BLaER1 (cell line): ENCODE measurements at regions not wholly inside any gene's neighbourhood (a gene's known extent, or its start where the extent isn't known, plus 50 kb on each side); places are given as distances from the start of the nearest gene placed in this dataset.

Experiments
- H3K27ac ChIP-seq: shearing (Covaris generic); formaldehyde crosslinking; 2 replicates; pipeline ENCODE4 v1.8.1; 2022
- H3K27me3 ChIP-seq: shearing (Covaris generic); formaldehyde crosslinking; 2 replicates; pipeline ENCODE4 v1.8.1; 2022
- H3K36me3 ChIP-seq: shearing (Covaris generic); formaldehyde crosslinking; 2 replicates; pipeline ENCODE4 v1.8.1; 2022
- H3K4me1 ChIP-seq: shearing (Covaris generic); formaldehyde crosslinking; 2 replicates; pipeline ENCODE4 v1.8.1; 2022
- H3K4me2 ChIP-seq: shearing (Covaris generic); formaldehyde crosslinking; 2 replicates; pipeline ENCODE4 v1.8.1; 2022
- H3K4me3 ChIP-seq: shearing (Covaris generic); formaldehyde crosslinking; 2 replicates; pipeline ENCODE4 v1.8.1; 2022
- H3K9ac ChIP-seq: shearing (Covaris generic); formaldehyde crosslinking; 2 replicates; pipeline ENCODE4 v1.8.1; 2022
- H3K9me3 ChIP-seq: shearing (Covaris generic); formaldehyde crosslinking; 2 replicates; pipeline ENCODE4 v1.8.1; 2022
- H4K20me1 ChIP-seq: shearing (Covaris generic); formaldehyde crosslinking; 2 replicates; pipeline ENCODE4 v1.8.1; 2022
- Cebpa-rat ChIP-seq: shearing (Covaris generic); IDR thresholded peaks from 2 replicates; pipeline ENCODE4 v1.8.1; 2022

DNA sequence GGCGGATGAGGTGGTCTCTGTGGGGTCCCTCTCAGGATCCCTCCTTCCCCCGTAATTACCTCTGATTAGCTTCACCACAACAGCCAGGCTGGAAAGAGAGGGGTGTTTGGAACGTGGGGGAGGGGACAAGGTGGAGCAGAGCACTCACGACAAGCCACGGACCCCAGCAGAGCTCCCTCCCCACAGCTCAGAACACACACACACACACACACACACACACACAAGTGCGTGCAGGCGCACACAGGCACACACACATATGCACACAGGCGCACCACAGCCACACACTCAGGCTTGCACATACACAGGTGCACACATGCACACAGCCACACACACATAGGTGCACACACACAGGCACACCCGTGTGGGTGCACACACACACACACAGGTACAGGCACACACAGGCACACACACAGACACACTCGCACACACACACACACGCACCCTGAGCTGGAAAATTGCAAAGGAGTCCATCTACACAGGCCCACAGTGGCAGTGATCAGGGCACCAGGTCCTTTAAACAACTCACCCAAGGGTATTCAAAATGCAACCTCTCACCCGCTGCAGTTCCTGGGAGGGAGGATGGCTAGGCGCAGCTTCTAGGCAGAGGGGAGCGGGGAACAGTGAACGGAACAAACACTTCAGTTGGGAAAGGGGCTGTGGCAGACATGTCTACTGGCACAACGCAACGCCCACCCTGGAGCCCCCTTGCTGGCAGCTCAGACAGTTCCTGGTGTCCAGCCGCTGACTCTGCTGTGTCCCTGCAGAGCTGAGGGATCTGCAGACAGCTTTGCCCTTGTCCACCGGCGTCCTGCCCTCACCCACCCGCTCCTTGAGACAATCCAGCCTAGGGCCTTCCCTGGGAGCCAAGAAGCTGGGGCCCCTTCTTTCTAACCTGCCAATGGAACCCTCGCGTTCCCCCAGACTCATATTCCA, 59.9 kb upstream of the DLX4 start:
- H3K27ac ChIP-seq, result no peak overlapping the region
- H3K4me2 ChIP-seq, result no peak overlapping the region
- H3K9ac ChIP-seq, result no peak overlapping the region
- H3K9me3 ChIP-seq, result no peaks in the 10 kb centered on the region
- peaks cover 36% of the 10 kb centered on the region for H4K20me1 ChIP-seq
- H3K4me3 ChIP-seq, result no peak overlapping the region
- no peaks in the 10 kb centered on the region for H3K36me3 ChIP-seq
- H3K4me1 ChIP-seq, result peaks cover 34% of the 10 kb centered on the region
- peaks cover 74% of the 10 kb centered on the region for H3K27me3 ChIP-seq
- no peak for TF ChIP-seq Cebpa-rat

DNA sequence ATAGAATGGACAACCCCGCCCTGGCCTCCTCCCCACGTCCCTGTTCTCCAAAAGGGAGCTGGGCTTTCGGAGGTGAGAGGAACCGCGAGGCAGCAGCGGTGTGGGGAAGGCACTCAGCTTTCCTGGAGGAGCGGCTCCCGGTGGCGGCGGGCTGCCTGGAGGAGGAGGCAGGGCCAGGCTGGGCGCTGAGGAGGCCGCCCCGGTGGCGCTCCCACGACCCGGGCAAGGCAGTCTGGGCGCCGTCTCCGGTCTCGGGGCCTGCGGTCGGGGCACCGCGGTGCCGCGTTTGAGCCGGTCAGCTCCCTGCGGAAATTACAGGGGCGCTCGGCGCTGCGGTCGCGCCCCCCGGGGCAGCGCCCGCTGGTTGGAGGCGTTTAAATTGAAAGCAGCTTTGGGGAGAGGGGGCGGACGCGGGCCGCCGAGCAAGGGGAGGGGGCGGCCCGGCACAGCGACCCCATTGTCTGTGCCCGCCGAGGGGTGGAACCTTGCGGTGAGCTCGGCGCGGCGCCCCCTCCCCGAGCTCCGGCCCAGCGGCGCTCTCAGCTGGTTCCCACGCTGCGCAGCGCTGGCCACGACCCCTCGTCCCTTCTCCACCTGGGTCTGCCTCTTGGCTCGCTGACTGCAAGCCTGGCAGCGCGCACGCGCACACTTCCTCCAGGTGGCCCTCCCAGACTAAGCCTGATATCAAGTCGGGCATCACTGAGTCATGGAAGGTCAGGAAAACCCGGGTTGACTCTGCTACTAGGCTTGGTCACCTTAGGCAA, 58.7 kb upstream of the DLX4 start:
- Histone ChIP-seq H3K4me2 (peak overlapping the region; percentile 89), H4K20me1 (peaks cover 36% of the 10 kb centered on the region), H3K9ac (no peak overlapping the region), H3K27me3 (peaks cover 61% of the 10 kb centered on the region), H3K9me3 (no peaks in the 10 kb centered on the region), H3K4me1 (peaks cover 38% of the 10 kb centered on the region), H3K4me3 (peak overlapping the region; percentile 58), H3K27ac (no peak overlapping the region), H3K36me3 (no peaks in the 10 kb centered on the region)
- no peak for TF ChIP-seq Cebpa-rat

DNA sequence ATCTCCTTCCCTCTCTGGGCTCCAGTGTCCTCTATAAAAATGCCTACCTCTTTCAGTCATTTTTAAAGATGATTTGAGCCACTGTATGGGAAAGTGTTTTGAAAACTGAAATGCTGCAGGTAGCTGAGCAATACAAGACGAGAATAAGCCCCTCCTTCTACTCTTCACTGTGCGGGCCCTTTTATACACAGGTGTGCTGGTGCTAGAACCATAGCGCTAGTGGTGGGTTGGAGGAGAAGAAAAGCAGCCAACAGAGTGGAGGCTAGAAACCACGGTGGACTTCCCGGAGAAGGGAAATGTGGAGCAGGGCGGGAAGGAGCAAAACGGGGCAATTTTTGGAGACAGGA, 58.2 kb upstream of the DLX4 start:
- Histone ChIP-seq H3K27me3 (peaks cover 57% of the 10 kb centered on the region), H3K4me2 (peak overlapping the region; percentile 13; the same call in 1 of the 2 replicates)

DNA sequence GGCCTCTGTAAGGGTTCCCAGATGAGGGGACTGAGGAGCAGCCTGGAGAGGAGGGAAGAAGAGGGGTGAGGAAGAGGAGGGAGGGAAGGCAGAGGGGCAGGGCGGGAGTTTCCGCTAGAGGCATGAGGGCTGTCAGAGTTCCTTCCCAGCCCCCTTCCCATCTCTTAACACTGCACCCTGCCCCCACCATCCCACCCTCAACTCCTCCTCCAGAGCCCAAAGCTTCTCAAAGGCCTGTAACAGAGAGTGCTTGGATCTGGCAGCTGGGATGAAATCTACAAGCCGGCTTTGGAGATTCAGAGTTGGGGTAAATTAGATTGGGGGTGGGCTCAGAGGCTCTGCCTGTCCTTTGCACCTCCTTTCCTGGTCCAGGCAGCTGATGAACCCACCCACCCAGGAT, 57.3 kb upstream of the DLX4 start:
- H3K27me3 ChIP-seq, result peaks cover 55% of the 10 kb centered on the region
- no peak overlapping the region for H3K9ac ChIP-seq
- H3K27ac ChIP-seq, result no peak overlapping the region
- H3K9me3 ChIP-seq, result no peaks in the 10 kb centered on the region
- no peak for TF ChIP-seq Cebpa-rat
- no peak overlapping the region for H3K4me3 ChIP-seq
- H4K20me1 ChIP-seq, result peaks cover 36% of the 10 kb centered on the region
- no peak overlapping the region for H3K4me2 ChIP-seq
- peaks cover 38% of the 10 kb centered on the region for H3K4me1 ChIP-seq
- H3K36me3 ChIP-seq, result no peaks in the 10 kb centered on the region

More for the DNA sequence above, 58.2 kb upstream of the DLX4 start:
- Histone ChIP-seq H3K36me3 (no peaks in the 10 kb centered on the region), H3K4me3 (no peak overlapping the region), H3K9ac (no peak overlapping the region), H4K20me1 (peaks cover 36% of the 10 kb centered on the region), H3K9me3 (no peaks in the 10 kb centered on the region), H3K27ac (no peak overlapping the region), H3K4me1 (peaks cover 38% of the 10 kb centered on the region)
- no peak for TF ChIP-seq Cebpa-rat

DNA sequence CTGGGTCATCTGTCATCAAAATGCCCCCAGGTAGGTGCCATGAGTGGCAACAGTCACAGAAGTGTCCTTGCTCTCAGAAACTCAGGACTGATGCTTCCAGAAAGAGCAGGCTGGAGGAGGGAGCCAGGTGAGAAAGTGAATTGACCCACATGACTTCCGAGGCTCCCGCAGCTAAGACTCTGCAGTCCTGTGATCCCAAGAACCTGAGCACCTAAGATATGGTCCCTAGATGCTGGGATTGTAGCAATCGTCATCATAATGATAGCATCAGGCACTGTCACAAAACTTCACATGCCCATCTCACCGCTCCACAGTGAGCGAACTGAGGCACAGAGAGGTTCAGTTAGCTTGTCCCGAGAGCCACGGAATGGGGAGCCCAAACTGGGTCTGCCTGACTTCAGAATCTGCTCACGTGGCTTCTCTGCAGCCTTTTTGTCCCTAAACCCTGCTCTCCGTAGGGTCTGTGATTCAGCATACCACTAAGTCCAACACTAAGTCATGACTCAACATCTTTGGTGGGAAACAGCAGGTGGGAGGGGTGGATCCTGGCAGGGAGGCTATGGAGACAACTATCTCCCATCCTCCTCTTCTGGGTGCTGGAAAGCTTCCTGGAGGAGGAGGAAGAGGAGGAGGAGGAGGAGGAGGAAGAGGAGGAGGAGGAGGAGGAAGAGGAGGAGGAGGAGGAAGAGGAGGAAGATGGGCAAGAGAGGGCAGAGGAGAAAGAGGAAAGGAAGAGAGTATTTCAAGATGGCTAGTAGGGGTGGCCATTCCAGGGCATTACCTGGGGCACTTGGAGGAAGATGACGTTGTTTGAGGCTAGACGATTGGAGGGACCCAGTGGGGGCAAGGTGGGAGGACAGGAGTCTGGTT, 55.5 kb upstream of the DLX4 start:
- peaks cover 39% of the 10 kb centered on the region for H3K4me1 ChIP-seq

DNA sequence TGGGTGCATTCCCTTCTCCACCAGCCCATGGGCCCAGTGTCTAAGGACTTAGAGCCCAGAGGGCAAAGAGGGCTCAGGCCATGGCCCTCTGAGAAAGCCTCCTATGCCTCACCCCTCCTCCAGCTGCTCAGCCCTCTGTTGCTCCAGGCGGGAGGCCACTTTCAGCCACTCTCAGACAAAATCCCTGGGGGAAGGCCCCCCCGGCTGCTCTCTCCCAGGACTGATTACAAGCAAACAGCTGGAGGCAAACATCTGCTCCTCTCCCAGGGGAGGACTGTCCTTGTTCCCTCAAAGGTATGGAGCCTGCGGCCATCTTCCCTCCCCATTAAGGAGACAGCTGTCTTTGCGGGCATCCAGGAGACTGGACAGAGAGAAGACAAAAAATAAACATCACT, 54.9 kb upstream of the DLX4 start:
- Histone ChIP-seq H3K4me2 (peak overlapping the region; percentile 66), H3K27ac (no peak overlapping the region), H3K9me3 (no peaks in the 10 kb centered on the region), H3K27me3 (peaks cover 37% of the 10 kb centered on the region), H3K4me3 (no peak overlapping the region), H3K36me3 (no peaks in the 10 kb centered on the region), H3K9ac (no peak overlapping the region), H4K20me1 (peaks cover 26% of the 10 kb centered on the region), H3K4me1 (peaks cover 46% of the 10 kb centered on the region)
- no peak for TF ChIP-seq Cebpa-rat

More for the DNA sequence above, 55.5 kb upstream of the DLX4 start:
- TF ChIP-seq Cebpa-rat, result no peak
- Histone ChIP-seq H3K36me3 (no peaks in the 10 kb centered on the region), H3K9ac (no peak overlapping the region), H3K9me3 (no peaks in the 10 kb centered on the region), H3K27me3 (peaks cover 43% of the 10 kb centered on the region), H4K20me1 (peaks cover 29% of the 10 kb centered on the region), H3K4me3 (no peak overlapping the region), H3K4me2 (peak overlapping the region; percentile 66), H3K27ac (no peak overlapping the region)

DNA sequence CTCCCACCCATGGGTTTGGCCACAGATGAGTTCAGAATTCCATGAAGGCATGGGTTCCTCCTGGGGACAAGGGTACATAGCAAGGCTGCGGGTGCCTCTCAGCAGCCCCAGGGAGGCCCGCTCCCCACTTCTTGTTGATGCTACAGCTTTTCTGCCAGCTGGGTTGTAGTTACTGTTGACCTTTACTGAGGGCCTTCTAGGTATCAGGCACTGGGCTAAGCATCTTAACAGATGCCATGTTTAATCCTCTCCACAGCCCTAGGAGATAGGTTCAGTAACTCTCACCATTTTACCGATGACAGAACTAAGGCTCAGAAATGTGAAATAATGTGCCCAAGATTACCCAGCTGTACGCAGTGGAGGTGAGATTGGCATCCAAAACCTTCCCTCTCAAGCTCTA, 54.3 kb upstream of the DLX4 start:
- Histone ChIP-seq H3K36me3 (no peaks in the 10 kb centered on the region), H3K27me3 (peaks cover 31% of the 10 kb centered on the region), H4K20me1 (peaks cover 21% of the 10 kb centered on the region), H3K4me1 (peaks cover 48% of the 10 kb centered on the region), H3K4me2 (peak overlapping the region; percentile 66), H3K4me3 (no peak overlapping the region), H3K9ac (no peak overlapping the region), H3K27ac (no peak overlapping the region), H3K9me3 (no peaks in the 10 kb centered on the region)
- TF ChIP-seq Cebpa-rat, result no peak

DNA sequence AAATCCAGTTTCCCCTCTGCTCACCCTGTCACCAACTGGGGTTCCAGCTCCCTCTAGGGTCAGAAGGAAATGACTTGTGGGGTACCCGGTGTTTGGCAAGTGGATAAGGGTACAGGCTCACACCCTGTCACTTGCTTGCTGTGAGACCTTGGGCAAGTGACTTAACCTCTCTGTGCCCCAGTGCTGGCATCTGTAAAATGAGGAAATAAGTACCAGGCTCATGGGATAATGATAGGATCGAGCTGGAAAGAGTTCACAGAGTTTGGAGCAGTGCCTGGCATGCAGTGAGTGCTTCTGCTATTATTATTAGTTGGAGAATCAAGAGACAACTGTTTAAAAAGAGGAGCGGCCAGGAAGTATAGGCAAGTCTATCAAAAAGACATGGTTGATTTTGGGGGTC, 53.7 kb upstream of the DLX4 start:
- Histone ChIP-seq H3K36me3 (no peaks in the 10 kb centered on the region), H3K9ac (no peak overlapping the region), H3K27ac (no peak overlapping the region), H3K4me1 (peaks cover 44% of the 10 kb centered on the region), H4K20me1 (peaks cover 15% of the 10 kb centered on the region), H3K27me3 (peaks cover 25% of the 10 kb centered on the region), H3K4me3 (no peak overlapping the region), H3K4me2 (no peak overlapping the region), H3K9me3 (no peaks in the 10 kb centered on the region)
- TF ChIP-seq Cebpa-rat, result no peak

DNA sequence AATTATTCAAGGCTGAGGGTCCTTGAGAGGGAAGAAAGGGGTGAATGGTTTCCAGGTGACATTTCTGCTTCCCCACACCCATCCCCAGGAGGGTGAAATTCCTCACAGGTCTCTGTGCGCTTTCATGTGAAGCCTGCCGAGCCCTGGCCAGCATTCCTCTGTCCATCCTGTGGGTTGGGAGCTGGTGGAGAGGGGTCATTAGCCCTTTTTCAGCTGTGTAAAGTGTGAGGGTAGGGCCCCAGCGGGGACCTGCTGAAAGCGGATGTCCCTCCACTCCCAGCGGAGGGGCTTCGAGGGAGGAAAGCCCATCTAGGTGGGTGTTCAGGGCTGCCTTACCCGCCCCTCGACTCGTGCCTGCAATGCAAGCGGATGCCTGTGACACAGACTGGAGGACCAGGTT, 53.3 kb upstream of the DLX4 start:
- Histone ChIP-seq H3K4me1 (peaks cover 40% of the 10 kb centered on the region), H3K9ac (no peak overlapping the region), H4K20me1 (peaks cover 11% of the 10 kb centered on the region; the same call in 1 of the 2 replicates), H3K27ac (no peak overlapping the region), H3K4me3 (no peak overlapping the region), H3K9me3 (no peaks in the 10 kb centered on the region), H3K27me3 (peaks cover 21% of the 10 kb centered on the region), H3K36me3 (no peaks in the 10 kb centered on the region), H3K4me2 (no peak overlapping the region)
- no peak for TF ChIP-seq Cebpa-rat
